K562 (cell line): ENCODE measurements at regions not wholly inside any gene's neighbourhood (a gene's known extent, or its start where the extent isn't known, plus 50 kb on each side); places are given as distances from the start of the nearest gene placed in this dataset.

Experiments used
- ATAC-seq: fragments of 200-7000 bp; cut with Tn5 transposase; 3 replicates; pipeline ENCODE4 v1.9.1; 2020; ENCODE audit warnings: moderate library complexity
- BruUV-seq: library from RNA; stranded (reverse); fragments of 400-500 nt; replicated peaks from 2 replicates; lab custom pipeline; 2021; lab: Mats Ljungman, UMichigan
- CTCF ChIA-PET: fragments of 300-600 bp; formaldehyde crosslinking; extraction: SDS; loops from one replicate; lab custom pipeline; 2021; ENCODE audit warnings: low intra/inter-chr PET ratio; lab: Yijun Ruan, JAX
- POLR2A ChIA-PET: fragments of 300-600, 350-650 bp; sonication (Branson Sonifier 250); formaldehyde crosslinking; extraction: SDS; loops from one replicate; lab custom pipeline; 2021; ENCODE audit warnings: antibody characterized with exemption, inconsistent platforms; lab: Yijun Ruan, JAX
- DNase-seq, 4 experiments: peaks; one replicate each; pipeline versions ENCODE4 v3.0.0 to v3.0.0-alpha.2; 2011 to 2018; ENCODE audit warnings: low spot score in 3 of 4, mixed read lengths in 3 of 4; ENCODE audit errors: extremely low read depth in 1 of 4
- FAIRE-seq: peaks from 2 replicates; lab custom pipeline; 2011; peaks lifted over from hg19 to GRCh38; lab: Jason Lieb, UNC
- H2AFZ ChIP-seq: 2 replicates; pipeline ENCODE4 v1.6.0; 2011; ENCODE audit warnings: low read depth, low read length, control low read depth, inconsistent platforms
- H3K27ac ChIP-seq: fragments of 200-600 bp; 3 replicates; pipeline ENCODE4 v1.8.0; 2011; ENCODE audit warnings: low read depth, mild to moderate bottlenecking, control low read depth, inconsistent platforms, low read length, moderate library complexity, mixed read lengths; ENCODE audit errors: extremely low read depth
- H3K27me3 ChIP-seq, 2 experiments: fragments of 300-600 bp in 1 of 2; 2 replicates in 1 of 2; 3 replicates in 1 of 2; pipeline versions ENCODE4 v1.6.0 to v1.8.0; 2011; ENCODE audit warnings: inconsistent platforms in 2 of 2, low read length in 2 of 2, mild to moderate bottlenecking in 1 of 2, mixed read lengths in 1 of 2, moderate library complexity in 1 of 2; ENCODE audit not compliant: control insufficient read depth in 2 of 2, insufficient read depth in 2 of 2
- H3K36me3 ChIP-seq: fragments of 300-600 bp; 3 replicates; pipeline ENCODE4 v1.8.0; 2011; ENCODE audit warnings: mild to moderate bottlenecking, low read length, inconsistent platforms; ENCODE audit not compliant: control insufficient read depth, insufficient read depth
- H3K4me1 ChIP-seq, 2 experiments: fragments of 200-600 bp in 1 of 2; replicated peaks in 1 of 2; 2 replicates in 1 of 2; 3 replicates in 1 of 2; pipeline versions ENCODE4 v1.5.1 to v1.8.0; 2011; ENCODE audit warnings: inconsistent platforms in 2 of 2, low read length in 2 of 2, mild to moderate bottlenecking in 1 of 2, mixed read lengths in 1 of 2, moderate library complexity in 1 of 2; ENCODE audit not compliant: control insufficient read depth in 2 of 2, insufficient read depth in 2 of 2
- H3K4me2 ChIP-seq: 2 replicates; pipeline ENCODE4 v1.6.1; 2011; ENCODE audit warnings: low read length, control low read depth, inconsistent platforms, mixed read lengths; ENCODE audit not compliant: insufficient read depth
- H3K4me3 ChIP-seq: fragments of 200-600 bp; sonication (generic), shearing (Covaris generic); 2 replicates; pipeline ENCODE4 v1.5.1; 2016; ENCODE audit warnings: control low read depth, inconsistent platforms
- H3K79me2 ChIP-seq: fragments of 200-600 bp; 3 replicates; pipeline ENCODE4 v1.8.0; 2011; ENCODE audit warnings: low read length, inconsistent platforms; ENCODE audit not compliant: control insufficient read depth, insufficient read depth
- H3K9ac ChIP-seq, 2 experiments: 2 replicates each; pipeline versions ENCODE4 v1.6.0 to v1.6.1; 2011; ENCODE audit warnings: low read depth in 2 of 2, low read length in 2 of 2, control low read depth in 1 of 2, inconsistent platforms in 1 of 2, mild to moderate bottlenecking in 1 of 2, mixed read lengths in 1 of 2; ENCODE audit not compliant: insufficient read depth in 1 of 2
- H3K9me1 ChIP-seq: one replicate; pipeline ENCODE4 v1.6.0; 2011; ENCODE audit warnings: inconsistent platforms, mild to moderate bottlenecking, low read length, moderate library complexity; ENCODE audit not compliant: control insufficient read depth, insufficient read depth
- H3K9me3 ChIP-seq: replicated peaks from 2 replicates; pipeline ENCODE4 v1.5.1; 2011; ENCODE audit warnings: low read depth, low read length, inconsistent platforms; ENCODE audit not compliant: control insufficient read depth, insufficient read depth
- H4K20me1 ChIP-seq: replicated peaks from 2 replicates; pipeline ENCODE4 v1.6.1; 2011; ENCODE audit warnings: low read length, inconsistent platforms, mixed read lengths; ENCODE audit not compliant: control insufficient read depth, insufficient read depth
- MTF1 ChIP-seq: fragments of 250-450 bp; sonication (Bioruptor Pico); IDR thresholded peaks from 2 replicates; pipeline ENCODE4 v1.9.0; 2021; ENCODE audit warnings: moderate library complexity, mild to moderate bottlenecking, inconsistent platforms, borderline replicate concordance
- SETDB1 ChIP-seq: IDR thresholded peaks from one replicate; pipeline ENCODE4 v1.6.1; 2012; ENCODE audit warnings: low read length, control low read depth, inconsistent platforms
- SIRT6 ChIP-seq: IDR thresholded peaks from one replicate; pipeline ENCODE4 v1.6.1; 2012; ENCODE audit warnings: low read depth, mild to moderate bottlenecking, control low read depth, inconsistent platforms, low read length, moderate library complexity
- ZNF239 ChIP-seq: fragments of 250-450 bp; sonication (Bioruptor Pico); IDR thresholded peaks from 2 replicates; pipeline ENCODE4 v1.4.0; 2020; ENCODE audit warnings: mild to moderate bottlenecking
- ZNF764 ChIP-seq: fragments of 250-450 bp; sonication (Bioruptor Pico); IDR thresholded peaks from 2 replicates; pipeline ENCODE4 v1.4.0; 2020; ENCODE audit warnings: low read depth, mild to moderate bottlenecking, moderate library complexity
- WGBS: fragments of 100-300 bp; shearing (Covaris generic); methylation state at CpG from one replicate; pipeline ENCODE4 v1.1.6; 2016; ENCODE audit warnings: low coverage, mixed read lengths; ENCODE audit not compliant: insufficient coverage; ENCODE audit errors: missing lambda C conversion rate; 5-methylcytosine and 5-hydroxymethylcytosine counted together
- in situ Hi-C: fragments of 300-500 bp; cut with MboI; formaldehyde crosslinking; loops from 4 replicates; pipeline ENCODE4 v1.15.0; 2018; ENCODE audit warnings: inconsistent platforms, mixed read lengths
- intact Hi-C: fragments of 100-400 bp; cut with micrococcal nuclease; formaldehyde crosslinking; loops from 2 replicates; pipeline ENCODE4 v1.14.2; 2022
- TF ChIP-seq, protein P1 (sequence below): fragments of 450-650 bp; formaldehyde crosslinking; IDR thresholded peaks from 2 replicates; pipeline ENCODE4 v1.4.0; 2020; ENCODE audit warnings: mild to moderate bottlenecking, moderate library complexity

- no peak for FAIRE-seq
- Histone ChIP-seq H3K4me1 (no peaks in the 10 kb centered on the region), H3K9me3 (no peaks in the 10 kb centered on the region), H3K4me3 (no peak overlapping the region), H3K27me3 (no peaks in the 10 kb centered on the region), H3K4me2 (no peak overlapping the region), H3K9me1 (no peaks in the 10 kb centered on the region), H3K9ac (no peak overlapping the region), H3K27ac (no peak overlapping the region), H3K36me3 (no peaks in the 10 kb centered on the region), H2AFZ (no peak overlapping the region), H3K79me2 (no peaks in the 10 kb centered on the region), H4K20me1 (no peaks in the 10 kb centered on the region)
- CTCF ChIA-PET = no interaction called here
- BruUV-seq = no TSS peak
- POLR2A ChIA-PET = interaction anchor here (0.6 kb wide), 1 partner anchor 282 kb away, joined by 3 read pairs; no protein-coding TSS in a partner anchor
- 3% methylated on average over 2 of the region's 2 CpGs for WGBS
- in situ Hi-C loops = no loop called here
- no peak for DNase-seq
- ATAC-seq = no peak
- intact Hi-C loops = no loop called here
- no peak for TF ChIP-seq ZNF764
- no peak for TF ChIP-seq SETDB1
- no peak for TF ChIP-seq SIRT6
- no peak for TF ChIP-seq MTF1 (CRISPR knock-in tag)
- TF ChIP-seq, protein P1, sequence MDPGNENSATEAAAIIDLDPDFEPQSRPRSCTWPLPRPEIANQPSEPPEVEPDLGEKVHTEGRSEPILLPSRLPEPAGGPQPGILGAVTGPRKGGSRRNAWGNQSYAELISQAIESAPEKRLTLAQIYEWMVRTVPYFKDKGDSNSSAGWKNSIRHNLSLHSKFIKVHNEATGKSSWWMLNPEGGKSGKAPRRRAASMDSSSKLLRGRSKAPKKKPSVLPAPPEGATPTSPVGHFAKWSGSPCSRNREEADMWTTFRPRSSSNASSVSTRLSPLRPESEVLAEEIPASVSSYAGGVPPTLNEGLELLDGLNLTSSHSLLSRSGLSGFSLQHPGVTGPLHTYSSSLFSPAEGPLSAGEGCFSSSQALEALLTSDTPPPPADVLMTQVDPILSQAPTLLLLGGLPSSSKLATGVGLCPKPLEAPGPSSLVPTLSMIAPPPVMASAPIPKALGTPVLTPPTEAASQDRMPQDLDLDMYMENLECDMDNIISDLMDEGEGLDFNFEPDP = no peak
- TF ChIP-seq ZNF239 (CRISPR knock-in tag) = no peak
Measured at GRCh38 chr10:33493978-33494377, 159.5 kb upstream of the NRP1 start.
